ENCODE measurements at regions not wholly inside any gene's neighbourhood (a gene's known extent, or its start where the extent isn't known, plus 50 kb on each side); places are given as distances from the start of the nearest gene placed in this dataset.

DNA sequence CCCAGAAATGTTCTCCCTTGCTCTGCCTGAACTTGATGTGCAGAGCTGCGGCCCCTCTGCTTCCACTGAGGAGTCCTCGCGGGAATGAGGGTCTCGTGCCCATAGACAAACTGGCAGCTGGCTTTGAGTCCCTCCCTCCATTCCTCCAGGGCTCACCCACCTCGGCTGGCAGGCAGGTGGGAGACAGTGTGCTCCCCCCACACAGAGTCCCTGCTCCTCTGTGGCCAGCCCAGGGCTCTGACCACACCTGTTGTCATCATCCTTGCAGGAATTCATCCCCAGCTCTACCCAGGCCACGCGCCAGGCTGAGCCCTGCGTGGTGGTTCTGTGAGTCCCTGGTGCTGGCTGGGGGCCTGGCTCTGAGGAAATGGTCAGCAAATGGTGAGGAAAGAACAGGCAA is 521.9 kb downstream of the TBC1D22A start:
- no peak for DNase-seq

DNA sequence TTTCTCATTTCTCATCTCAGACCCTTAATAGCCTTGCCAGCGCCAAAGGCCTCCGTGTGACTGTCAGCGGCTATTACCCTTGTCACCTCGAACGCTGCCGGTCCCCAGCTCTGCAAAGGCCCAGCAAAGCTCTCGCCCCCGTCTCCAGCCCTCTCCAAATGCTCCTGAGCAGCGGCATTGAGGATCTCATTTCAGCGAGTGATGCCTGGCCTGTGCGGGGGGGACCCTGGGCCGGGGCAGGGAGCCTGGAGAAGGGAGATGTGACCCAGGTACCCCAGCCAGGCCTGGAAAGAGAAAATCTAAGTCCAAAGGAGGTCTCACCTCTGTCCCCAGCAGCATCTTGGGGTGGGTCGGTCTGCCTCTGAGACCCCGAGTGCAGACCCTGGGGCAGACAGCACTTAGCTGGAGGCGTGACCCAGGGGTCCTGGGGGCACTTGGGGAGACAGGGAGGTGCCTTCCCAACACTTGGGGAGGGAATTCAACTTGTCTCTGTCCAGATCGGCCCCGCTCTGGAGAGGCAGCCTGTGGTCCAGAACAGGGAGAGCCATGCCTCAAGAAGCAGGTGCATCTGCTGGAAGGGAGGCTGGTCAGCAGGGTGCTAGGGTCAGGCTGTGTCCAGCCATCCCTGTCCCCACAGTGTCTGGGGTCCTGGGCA is 521.3 kb downstream of the TBC1D22A start:
- no peak for DNase-seq

DNA sequence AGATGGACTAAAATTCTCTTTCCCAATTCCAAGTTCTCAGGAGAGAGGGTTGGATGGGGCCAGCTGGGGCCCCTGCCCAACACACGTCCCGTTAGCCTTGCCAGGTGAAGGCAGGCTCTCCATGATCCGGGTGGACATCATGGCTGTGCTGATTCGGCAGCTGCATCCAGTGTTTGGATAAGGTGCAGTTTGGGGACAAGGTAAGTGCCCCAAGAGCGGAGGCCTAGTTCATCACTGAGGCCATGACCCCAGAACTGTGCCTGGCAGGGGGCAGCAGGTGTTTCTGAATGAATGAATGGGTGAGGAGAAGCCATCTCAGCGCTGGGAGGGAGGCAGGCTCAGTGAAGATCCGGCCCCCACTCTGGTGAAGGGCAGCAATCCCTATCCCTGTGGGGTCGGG is 520.4 kb downstream of the TBC1D22A start:
- DNase-seq = no peak

DNA sequence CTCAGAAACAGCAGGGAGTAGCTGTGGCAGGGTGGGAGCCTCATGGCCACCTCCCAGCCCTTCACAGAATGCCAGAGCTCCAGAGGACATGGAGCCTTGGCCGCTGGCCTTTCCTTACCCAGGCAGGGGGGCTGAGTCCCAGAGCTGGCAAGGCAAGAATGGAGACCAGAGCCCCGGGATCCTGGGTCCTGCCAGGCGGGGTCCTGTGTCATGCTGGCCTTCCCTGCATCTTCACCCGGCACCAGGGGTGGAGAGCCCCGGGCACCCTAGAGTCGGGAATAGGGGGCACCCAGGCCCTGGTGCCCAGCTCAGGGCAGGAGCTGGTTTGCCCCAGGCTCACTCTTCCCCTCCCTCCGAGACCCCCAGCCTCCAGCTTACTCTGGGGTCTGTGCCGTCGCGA is 519.9 kb downstream of the TBC1D22A start:
- DNase-seq = no peak

DNA sequence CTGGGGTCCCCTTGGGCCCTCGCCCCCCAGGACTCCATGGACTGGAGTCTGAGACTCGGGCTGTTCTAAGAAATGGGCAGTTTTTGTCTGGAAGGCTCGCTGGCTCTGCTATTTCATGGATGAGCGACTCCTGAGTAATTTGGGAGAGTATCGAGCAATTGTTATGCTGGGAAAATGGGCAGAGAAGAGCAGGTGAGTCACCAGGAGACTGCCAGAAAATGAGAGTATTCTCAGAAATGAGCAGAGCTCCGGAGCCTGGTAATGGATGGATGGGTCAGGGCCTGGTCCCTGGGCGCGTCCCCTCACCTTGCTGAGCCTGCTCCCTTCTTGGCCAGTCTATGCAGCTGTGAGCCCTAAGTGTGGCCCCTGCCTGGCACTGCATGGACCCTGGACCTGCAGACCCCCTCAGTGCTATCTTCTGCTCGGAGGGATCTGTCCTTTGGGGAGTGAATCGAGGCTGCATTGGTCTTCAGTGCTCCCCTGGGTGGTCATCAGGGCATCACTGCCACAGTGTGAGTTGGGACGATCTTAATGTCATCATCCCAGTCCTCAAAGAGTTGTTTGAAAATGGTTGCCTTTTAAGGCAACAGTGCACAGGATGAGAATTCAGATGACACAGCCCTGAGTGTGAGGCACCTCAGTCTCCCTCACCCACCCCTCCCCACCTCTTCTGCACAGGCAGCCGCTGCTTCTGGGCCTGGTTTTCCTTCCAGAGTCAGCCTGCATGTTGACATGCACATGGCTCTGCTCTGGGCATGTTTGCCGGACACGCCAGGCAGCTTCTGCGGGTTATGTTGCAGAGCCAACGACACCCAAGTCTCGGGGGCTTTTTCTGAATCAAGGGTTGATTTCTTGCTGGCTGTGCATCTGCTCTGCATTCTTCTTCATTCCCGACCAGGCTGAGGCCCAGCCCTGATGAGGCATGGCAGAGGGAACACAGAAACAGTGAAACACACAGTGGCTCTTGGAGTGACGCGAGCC is 519.0 kb downstream of the TBC1D22A start:
- DNase-seq = no peak

DNA sequence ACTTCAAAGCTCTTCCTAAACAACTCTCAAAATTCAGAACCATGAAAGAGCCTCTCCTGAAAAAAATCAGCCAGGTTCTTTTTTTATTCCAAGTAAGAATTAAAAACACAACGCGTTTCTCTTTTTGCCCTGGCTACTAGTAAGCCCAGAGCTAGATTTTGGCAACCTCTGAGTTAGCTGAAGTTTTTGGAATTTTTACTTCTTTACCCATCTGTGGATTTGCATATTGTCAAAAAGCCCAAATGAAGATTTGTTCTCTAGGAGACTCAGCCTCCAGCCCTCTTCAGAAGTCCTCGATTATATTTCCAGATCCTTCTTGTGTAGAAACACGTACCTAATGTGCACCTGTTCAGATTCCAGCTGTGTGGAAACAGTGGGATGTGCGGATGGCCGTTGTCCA is 517.9 kb downstream of the TBC1D22A start:
- DNase-seq = no peak

DNA sequence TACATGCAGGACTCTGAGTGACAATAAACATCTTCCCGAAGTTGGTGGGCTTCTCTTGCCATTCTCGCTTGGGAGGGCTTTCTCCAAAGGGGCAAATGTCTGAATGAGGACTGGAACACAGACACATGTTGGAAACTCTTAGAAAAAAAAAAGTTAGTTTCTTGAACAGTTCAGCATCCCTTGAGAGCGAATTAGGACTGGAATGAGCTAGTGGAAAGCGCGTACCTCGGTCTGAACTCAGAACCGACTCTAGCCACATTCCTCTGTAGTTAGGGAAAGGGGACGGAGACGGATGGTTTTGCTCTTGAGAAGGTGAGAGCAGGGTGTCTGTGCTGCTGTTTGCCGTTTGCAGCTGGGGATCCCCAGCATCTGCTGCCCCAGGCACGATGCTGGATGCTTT is 517.3 kb downstream of the TBC1D22A start:
- no peak for DNase-seq

DNA sequence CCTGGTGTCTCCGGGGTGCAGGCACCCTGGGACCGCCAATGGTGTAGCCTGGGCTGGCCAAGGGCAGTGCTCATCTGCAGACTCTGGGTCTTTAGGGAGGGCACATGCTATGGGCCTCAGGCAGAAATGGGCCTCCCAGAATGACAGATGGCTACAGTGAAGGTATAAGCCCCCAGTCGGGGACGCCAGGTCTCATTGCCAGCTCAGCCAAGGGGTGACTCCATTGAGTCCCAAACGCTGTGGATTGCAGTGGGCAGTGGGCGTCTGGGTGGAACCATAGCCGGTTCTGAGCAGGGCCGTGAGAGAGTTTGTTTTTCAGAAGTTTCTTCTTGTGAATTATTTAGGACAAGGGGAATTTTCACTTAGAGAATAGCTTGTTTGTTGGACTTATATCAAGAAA is 516.9 kb downstream of the TBC1D22A start:
- no peak for DNase-seq

DNA sequence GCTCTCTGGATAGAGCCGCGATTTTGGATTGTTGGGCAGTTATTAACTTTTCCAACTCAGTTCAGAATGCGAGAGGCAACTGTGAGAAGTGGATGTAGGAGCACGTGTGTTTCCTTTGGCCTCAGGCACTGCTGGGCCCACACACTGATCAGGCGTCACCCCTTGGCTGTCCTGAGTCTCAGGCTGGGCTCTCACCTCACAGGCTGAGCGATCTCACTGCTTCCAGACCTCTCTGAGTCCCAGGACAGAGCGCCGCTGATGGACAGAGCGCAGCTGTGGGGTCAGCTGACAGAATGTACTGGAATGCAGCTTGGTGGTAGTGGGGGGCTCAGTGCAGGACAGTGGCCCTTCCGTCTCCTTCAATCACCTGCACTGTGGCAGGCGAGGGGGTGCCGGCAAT is 516.2 kb downstream of the TBC1D22A start:
- DNase-seq = no peak

DNA sequence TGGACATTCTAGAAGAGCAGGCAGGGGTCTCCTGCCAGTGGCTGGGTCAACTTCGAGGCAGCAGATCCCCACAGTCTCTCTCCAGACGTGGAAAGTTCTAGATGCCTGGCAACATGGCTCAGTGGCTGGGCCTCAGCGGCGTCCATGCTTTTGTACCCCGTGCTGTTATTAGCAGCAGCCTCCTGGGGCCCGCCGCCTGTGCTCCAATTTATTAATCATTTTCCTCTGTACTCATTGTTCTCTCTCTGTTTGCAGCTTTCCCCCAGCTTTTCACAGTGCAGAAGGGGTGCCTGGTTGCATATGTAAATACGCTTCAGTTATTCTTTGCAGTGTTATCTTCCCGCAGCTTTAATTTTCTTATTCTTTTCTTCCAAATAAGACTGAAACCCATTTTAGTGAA is 515.1 kb downstream of the TBC1D22A start:
- DNase-seq = peak in 5 of 56 donors; percentile 3 to 32 (median 11)

DNA sequence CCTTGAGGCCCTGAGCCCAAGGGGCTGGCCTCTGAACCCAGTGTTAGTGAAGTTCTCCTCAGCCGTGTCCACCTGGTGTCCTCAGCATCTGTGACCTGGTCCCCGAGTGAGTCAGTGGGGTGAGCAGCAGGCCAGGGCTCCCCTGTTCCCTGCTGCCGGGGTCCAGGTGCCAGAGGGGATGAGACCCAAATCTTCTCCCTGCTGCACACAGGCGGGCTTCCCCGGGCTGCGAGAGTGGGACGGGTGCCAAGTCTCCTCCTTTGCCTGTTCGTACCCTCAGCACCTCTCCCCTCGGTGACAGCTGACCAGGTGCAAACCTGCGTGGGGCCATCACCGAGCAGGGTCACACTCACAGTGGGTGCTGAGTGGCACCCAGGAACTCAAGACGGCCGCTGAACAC is 514.5 kb downstream of the TBC1D22A start:
- DNase-seq = no peak

DNA sequence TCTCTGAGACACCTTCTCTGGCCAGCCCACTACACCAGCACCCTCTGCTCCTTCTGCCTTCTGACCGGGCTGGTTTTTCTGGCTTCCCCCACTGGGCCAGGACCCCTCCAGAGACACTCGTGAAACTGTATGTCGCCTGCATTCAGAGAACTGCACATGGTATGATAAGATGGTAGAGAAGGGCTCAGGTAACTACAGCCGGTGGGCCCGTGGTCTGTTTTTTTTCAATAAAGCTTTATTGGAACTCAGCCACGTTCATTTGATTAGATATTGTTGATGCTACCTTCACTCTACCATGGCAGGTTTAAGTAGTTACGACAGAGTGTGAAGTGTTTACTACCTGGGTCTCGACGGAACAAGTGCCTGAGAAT is 514.0 kb downstream of the TBC1D22A start:
- no peak for DNase-seq

DNA sequence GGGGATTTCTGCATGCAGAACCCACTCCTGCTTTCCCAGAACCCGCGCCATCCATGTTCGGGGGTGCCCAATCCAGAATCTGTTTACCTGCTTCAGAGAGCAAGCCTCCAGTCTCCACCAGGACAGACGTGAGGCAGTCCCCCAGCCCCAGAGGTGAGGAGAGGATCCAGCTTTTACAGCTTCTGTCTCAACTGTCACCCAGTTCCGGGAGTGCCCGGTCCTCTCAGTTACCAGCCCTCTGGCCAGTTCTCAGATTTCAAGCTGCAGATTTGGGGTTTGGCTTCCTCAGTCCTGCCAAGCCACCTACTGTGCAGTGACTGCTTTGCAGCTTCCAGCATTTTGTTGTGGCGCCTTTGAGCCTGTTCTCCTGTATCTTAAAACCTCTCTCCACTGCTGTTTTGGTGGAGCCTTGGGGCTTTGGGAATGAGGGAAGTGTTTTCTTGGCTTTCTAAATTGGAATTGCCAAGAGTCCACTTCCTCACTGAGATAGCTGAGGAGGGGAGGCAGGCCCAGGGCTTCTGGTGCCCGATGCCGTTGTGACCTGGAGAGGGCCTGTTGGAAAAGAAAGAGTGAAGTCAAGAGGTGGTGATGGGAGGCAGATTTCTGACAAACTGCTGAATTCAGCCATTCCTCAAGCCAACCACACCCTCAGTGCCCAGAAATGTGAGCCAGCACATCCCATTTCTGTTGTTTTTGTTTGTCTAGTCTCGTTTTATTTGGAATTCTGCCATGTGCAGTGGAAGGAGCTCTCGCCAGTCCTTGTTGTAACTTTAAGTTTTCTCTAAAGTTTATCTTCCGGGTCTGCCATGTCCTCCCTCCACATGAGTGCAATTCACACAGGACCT is 513.4 kb downstream of the TBC1D22A start:
- no peak for DNase-seq

DNA sequence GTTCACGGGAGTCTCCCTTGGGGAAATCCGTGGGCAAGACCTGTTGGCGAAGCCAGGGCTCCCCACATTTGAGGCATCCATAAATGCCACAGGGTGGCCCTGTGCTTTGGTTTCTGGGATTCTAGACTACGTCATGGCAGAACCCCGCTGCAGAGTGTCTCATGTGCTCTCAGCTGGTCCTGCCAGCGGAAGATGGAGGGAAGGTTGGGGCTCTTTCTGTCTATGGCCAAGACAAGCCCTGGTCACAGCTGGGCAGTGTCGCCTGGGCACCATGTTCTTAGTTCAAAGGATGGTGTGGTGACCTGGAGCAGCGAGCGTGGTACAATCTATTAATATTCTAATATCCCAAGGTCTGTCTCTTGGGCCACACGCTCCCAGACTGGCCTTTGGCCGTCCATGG is 511.7 kb downstream of the TBC1D22A start:
- no peak for DNase-seq

DNA sequence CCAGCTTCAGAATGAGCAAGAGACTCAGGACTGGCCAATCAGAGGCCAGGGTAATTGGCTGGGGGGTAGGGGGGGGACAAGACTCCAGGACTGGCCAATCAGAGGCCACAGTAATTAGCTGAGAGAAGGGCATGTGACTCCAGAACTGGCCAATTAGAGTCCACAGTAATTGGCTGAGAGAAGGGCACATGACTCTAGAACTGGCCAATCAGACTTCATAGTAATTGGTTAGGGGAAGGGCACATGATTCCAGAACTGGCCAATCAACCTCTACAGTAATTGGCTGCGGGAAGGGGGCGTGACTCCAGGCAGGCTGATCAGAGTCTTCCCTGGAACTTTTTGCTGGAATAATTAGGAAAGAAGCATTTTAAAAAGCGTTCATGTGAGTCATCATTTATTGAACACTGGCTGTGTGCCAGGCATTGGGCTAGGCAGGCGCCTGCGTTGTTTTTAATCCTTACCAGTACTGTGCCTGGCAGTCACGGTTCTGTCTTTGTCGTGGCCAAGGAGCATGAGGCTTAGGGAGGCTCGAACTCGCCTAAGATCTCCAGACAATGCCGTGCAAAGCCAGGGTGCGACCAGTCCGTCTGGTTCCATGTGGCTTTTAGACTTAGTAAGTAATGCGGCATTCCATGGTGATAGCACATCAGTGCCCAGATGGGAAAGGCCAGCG is 508.1 kb downstream of the TBC1D22A start:
- no peak for DNase-seq

DNA sequence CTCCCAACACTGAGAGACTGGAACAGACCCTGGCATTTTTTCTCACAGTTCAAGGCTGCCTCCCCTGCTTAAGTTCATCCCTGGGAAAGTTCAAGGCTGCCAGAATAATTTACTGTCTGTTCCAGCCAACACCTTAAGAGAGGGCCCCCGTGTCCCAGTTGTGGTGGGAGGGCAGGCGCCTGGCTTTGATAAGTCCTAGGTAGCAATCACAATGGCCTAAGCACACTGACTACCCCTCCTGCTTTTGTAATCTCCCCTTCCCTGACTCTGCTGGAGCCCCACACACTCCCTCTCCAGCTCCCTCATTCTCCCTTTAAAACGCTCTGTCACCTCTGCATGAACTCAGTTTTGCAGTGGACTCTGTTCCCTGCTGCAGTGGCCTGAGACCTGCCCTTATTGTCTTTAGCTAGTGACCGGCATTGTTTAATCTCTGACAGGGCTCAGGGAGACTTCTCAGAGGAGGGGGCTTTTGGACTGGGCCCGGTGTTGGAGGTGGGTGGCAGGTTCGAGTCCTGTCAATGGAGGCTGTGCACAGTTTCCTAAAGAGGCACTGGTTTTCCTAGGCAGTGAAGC is 507.2 kb downstream of the TBC1D22A start:
- no peak for DNase-seq

DNA sequence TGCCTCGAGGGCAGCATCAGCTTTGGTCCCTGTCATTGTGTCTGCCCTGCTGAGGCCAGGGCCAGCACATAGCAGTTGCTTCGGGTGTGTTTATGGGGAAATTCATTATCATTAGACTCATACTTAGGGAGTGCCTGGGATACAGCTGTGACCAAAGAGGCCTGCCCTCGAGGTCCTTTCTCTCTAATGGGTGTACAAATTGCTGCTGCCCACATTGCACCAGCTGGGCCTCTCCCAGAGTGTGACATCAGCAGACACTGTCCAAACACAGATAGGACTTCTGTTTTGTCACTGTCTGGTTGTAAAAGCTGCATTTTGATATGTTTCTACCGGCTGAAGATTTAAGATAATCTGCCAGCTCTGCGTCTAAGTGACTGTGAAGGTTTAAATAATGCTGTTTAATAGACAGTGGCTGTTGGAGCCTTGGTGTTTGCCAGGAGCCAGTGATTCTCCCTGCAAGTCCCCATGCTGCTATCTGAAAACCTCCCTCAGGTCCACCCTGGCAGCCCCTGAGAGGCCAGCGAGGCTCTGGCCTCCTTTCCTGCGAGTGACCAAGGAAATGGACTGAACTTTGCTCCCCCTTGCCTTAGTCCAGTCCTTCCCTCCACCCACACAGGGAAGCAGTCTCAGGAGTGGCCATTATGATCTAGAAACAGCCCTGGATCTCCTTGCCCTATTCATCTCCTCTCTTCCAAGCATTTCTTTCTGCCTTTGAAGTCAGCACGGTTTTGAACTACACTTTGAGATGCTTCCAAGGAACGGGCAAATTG is 505.2 kb downstream of the TBC1D22A start:
- no peak for DNase-seq

DNA sequence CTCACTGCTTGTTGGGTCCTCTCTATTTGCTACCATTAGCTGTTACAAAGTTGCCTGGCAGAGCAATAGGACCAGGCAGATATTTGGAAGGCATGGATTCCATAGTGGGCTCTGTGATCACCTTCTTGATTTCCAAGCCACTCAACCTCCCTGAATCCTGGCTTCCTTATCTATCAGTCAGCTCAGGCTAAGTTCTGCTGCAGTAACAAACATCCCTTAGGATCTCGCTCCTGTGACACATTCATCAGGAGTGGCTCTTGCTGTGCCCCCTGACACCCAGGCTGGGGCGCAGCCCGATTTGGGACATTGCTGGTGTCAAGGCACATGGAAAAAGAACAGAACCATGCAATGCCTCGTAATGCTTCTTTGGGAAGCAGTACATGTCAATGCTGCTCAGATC is 503.9 kb downstream of the TBC1D22A start:
- DNase-seq = no peak

DNA sequence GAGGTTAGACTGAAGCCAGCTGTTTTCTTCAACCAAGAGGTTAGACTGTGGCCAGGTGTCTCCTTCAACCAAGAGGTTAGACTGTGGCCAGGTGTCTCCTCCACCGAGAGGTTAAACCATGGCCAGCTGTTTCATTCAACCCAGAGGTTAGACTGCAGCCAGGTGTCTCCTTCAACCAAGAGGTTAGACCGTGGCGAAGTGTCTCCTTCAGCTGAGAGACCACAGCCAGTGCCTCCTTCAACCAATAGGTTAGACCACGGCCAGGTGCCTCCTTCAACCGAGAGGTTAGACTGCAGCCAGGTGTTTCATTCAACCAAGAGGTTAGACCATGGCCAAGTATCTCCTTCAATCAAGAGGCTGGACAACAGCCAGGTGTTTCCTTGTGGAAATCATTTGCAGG is 498.1 kb downstream of the TBC1D22A start:
- no peak for DNase-seq

DNA sequence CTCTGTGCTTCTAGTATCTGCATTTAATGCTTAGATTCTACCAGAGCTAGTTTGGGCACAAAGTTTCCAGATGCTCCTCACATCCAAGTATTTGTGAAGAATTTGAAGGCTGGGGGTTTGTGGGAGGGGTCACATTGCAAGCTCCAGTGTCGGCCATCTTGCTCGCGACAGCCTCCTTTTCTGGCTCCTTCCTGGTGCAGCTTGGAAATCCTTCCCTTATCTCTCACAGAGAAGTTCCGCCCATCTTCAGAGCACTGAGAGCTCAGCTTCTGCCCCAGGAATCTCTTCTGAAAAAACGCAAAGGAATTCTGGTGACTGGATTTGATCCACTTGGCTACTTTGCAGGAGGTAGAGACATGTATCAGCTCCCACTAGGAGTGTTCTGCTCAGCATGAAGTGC is 497.5 kb downstream of the TBC1D22A start:
- DNase-seq = no peak

Data from amygdala (tissue), 56 donors.